ENCODE measurements at regions not wholly inside any gene's neighbourhood (a gene's known extent, or its start where the extent isn't known, plus 50 kb on each side); places are given as distances from the start of the nearest gene placed in this dataset.

GRCh38 chr20:21564127-21564773, 50.4 kb upstream of the NKX2-2 start:
- no peak overlapping the region for H3K9ac ChIP-seq (ENCODE audit: low read depth, low read length)
- H4K91ac ChIP-seq (ENCODE audit: insufficient read depth, low read depth, low read length) = no peak overlapping the region
- H3K4ac ChIP-seq (ENCODE audit: low read depth, low read length) = no peak overlapping the region
- no TSS peak for BruUV-seq (replicated peaks)
- H4K8ac ChIP-seq (ENCODE audit: low read depth in 2 of 2, low read length in 2 of 2) = no peak overlapping the region
- no peak overlapping the region for H2BK120ac ChIP-seq (ENCODE audit: low read depth, low read length)
- H2BK15ac ChIP-seq (ENCODE audit: low read depth, low read length) = no peak overlapping the region
- H2AK9ac ChIP-seq (replicated peaks; ENCODE audit: low read depth, low read length, poor library complexity) = no peak overlapping the region
- no peaks in the 10 kb centered on the region for H3K9me3 ChIP-seq (ENCODE audit: control insufficient read depth, insufficient read depth, low read length)
- in situ Hi-C loops (cut with MboI; ENCODE audit: low sequenced_read_pairs) = no loop called here
- H3K18ac ChIP-seq (ENCODE audit: low read depth, low read length) = no peak overlapping the region
- ChIA-PET POLR2A (ENCODE audit: unreplicated experiment) (no interaction called here), CTCF (no interaction called here)
- H2AFZ ChIP-seq (replicated peaks; ENCODE audit: low read length, poor library complexity) = no peak overlapping the region
- no peak overlapping the region for H3K56ac ChIP-seq (ENCODE audit: extremely low read depth, insufficient read depth, low read length)
- H3K14ac ChIP-seq (replicated peaks; ENCODE audit: low read depth, low read length) = no peak overlapping the region
- no peak overlapping the region for H3K27ac ChIP-seq (ENCODE audit: insufficient read depth, low read length)
- H3K9me1 ChIP-seq (ENCODE audit: insufficient read depth, low read length) = no peaks in the 10 kb centered on the region
- H2BK20ac ChIP-seq (ENCODE audit: low read depth, low read length) = no peak overlapping the region
- 49% methylated on average over 2 of the region's 15 CpGs; no CpG with 5 or more reads in 1 of the 2 experiments for WGBS, 2 experiments (ENCODE audit: extremely low coverage in 2 of 2, insufficient read length in 1 of 2)
- no peaks in the 10 kb centered on the region for H3K4me1 ChIP-seq (ENCODE audit: control insufficient read depth, insufficient read depth, low read length)
- no peaks in the 10 kb centered on the region for H3K36me3 ChIP-seq (ENCODE audit: control insufficient read depth, insufficient read depth, low read length)
- H4K20me1 ChIP-seq (ENCODE audit: insufficient read depth, low read length) = no peaks in the 10 kb centered on the region
- no peak overlapping the region for H3K4me3 ChIP-seq (ENCODE audit: insufficient read depth, low read depth, low read length)
- no peak for DNase-seq
- dilution Hi-C loops (cut with HindIII; ENCODE audit: low sequenced_read_pairs, unreplicated experiment) = no loop called here
- no peaks in the 10 kb centered on the region for H3K27me3 ChIP-seq (ENCODE audit: control insufficient read depth, insufficient read depth, low read length)
- H3K4me2 ChIP-seq (ENCODE audit: low read depth, low read length) = no peak overlapping the region
- no peak overlapping the region for H4K5ac ChIP-seq (ENCODE audit: low read depth, low read length)
- intact Hi-C loops (cut with micrococcal nuclease) = no loop called here
- no peak overlapping the region for H3K23ac ChIP-seq (ENCODE audit: low read depth, low read length)
- H2BK5ac ChIP-seq (ENCODE audit: low read depth, low read length, poor library complexity, severe bottlenecking) = no peak overlapping the region
- H3K79me1 ChIP-seq (ENCODE audit: low read depth in 1 of 2, low read length in 2 of 2) = no peaks in the 10 kb centered on the region
- TF ChIP-seq CTCF (conservative IDR thresholded peaks at IDR 0.05; ENCODE audit: low read depth, low read length) (no peak), SMC3 (IDR thresholded peaks at IDR 0.05; ENCODE audit: low read depth, low read length) (no peak), FOS (IDR thresholded peaks at IDR 0.05; ENCODE audit: low read depth, low read length) (no peak), RFX5 (IDR thresholded peaks at IDR 0.05; ENCODE audit: low read depth, low read length) (no peak), MAFK (IDR thresholded peaks at IDR 0.05; ENCODE audit: low read depth, low read length) (no peak)
- H2AK5ac ChIP-seq (ENCODE audit: low read depth, low read length) = no peak overlapping the region
- no peak for ATAC-seq (ENCODE audit: low read depth)

Data from IMR-90 (cell line).